ENCODE measurements at regions not wholly inside any gene's neighbourhood (a gene's known extent, or its start where the extent isn't known, plus 50 kb on each side); places are given as distances from the start of the nearest gene placed in this dataset.

- Mint-ChIP-seq H3K9me3 (ENCODE audit: unreplicated experiment) (no peaks in the 10 kb centered on the region), H3K36me3 (ENCODE audit: low read depth, unreplicated experiment) (no peaks in the 10 kb centered on the region), H3K27me3 (ENCODE audit: unreplicated experiment) (no peaks in the 10 kb centered on the region), H3K4me3 (ENCODE audit: unreplicated experiment) (no peak overlapping the region), H3K27ac (ENCODE audit: unreplicated experiment) (no peak overlapping the region), H3K4me1 (ENCODE audit: unreplicated experiment) (peaks cover 2% of the 10 kb centered on the region)
- DNase-seq (ENCODE audit: low spot score) = no peak
- TF ChIP-seq, protein P1, sequence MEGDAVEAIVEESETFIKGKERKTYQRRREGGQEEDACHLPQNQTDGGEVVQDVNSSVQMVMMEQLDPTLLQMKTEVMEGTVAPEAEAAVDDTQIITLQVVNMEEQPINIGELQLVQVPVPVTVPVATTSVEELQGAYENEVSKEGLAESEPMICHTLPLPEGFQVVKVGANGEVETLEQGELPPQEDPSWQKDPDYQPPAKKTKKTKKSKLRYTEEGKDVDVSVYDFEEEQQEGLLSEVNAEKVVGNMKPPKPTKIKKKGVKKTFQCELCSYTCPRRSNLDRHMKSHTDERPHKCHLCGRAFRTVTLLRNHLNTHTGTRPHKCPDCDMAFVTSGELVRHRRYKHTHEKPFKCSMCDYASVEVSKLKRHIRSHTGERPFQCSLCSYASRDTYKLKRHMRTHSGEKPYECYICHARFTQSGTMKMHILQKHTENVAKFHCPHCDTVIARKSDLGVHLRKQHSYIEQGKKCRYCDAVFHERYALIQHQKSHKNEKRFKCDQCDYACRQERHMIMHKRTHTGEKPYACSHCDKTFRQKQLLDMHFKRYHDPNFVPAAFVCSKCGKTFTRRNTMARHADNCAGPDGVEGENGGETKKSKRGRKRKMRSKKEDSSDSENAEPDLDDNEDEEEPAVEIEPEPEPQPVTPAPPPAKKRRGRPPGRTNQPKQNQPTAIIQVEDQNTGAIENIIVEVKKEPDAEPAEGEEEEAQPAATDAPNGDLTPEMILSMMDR (IDR thresholded peaks at IDR 0.05; ENCODE audit: unreplicated experiment) = no peak
These were observed 73.8 kb downstream of the SLC25A46 start for GRCh38 chr5:110812639-110813038.

- DNase-seq (ENCODE audit: low spot score) = no peak
- no peak overlapping the region for H3K4me3 Mint-ChIP-seq (ENCODE audit: unreplicated experiment)
- H3K27ac Mint-ChIP-seq (ENCODE audit: unreplicated experiment) = no peak overlapping the region
- peaks cover 2% of the 10 kb centered on the region for H3K4me1 Mint-ChIP-seq (ENCODE audit: unreplicated experiment)
- no peaks in the 10 kb centered on the region for H3K9me3 Mint-ChIP-seq (ENCODE audit: unreplicated experiment)
- TF ChIP-seq, protein P1 (IDR thresholded peaks at IDR 0.05; ENCODE audit: unreplicated experiment) = no peak
- H3K36me3 Mint-ChIP-seq (ENCODE audit: low read depth, unreplicated experiment) = no peaks in the 10 kb centered on the region
- H3K27me3 Mint-ChIP-seq (ENCODE audit: unreplicated experiment) = no peaks in the 10 kb centered on the region
These were observed 77.3 kb downstream of the SLC25A46 start for GRCh38 chr5:110815916-110816605.

- H3K9me3 Mint-ChIP-seq (ENCODE audit: unreplicated experiment) = no peaks in the 10 kb centered on the region
- TF ChIP-seq, protein P1 (IDR thresholded peaks at IDR 0.05; ENCODE audit: unreplicated experiment) = no peak
- no peaks in the 10 kb centered on the region for H3K36me3 Mint-ChIP-seq (ENCODE audit: low read depth, unreplicated experiment)
- no peak overlapping the region for H3K4me3 Mint-ChIP-seq (ENCODE audit: unreplicated experiment)
- no peaks in the 10 kb centered on the region for H3K27me3 Mint-ChIP-seq (ENCODE audit: unreplicated experiment)
- H3K27ac Mint-ChIP-seq (ENCODE audit: unreplicated experiment) = no peak overlapping the region
- H3K4me1 Mint-ChIP-seq (ENCODE audit: unreplicated experiment) = peaks cover 2% of the 10 kb centered on the region
- no peak for DNase-seq (ENCODE audit: low spot score)
These were observed 78.7 kb downstream of the SLC25A46 start for GRCh38 chr5:110817459-110817858.

DNA sequence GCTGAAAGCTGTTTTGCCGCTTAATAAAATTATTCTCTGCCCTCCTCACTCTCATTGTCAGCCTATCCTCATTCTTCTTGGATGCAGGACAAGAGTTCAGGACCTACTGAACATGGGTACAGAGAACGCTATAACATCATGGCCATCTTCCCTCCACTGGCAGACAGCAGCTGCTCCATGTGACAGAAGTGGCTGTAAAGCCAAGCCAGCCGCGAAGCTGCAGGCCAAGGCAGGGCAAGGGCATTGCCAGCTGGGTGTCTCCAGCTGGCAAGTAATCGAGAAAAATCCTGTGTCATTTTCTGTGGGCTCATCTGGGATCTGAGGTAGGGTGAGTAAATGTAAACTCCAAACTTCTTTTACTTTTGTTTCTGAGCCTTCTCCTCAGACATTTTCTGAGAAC, 84.8 kb downstream of the SLC25A46 start:
- TF ChIP-seq, protein P1 (IDR thresholded peaks at IDR 0.05; ENCODE audit: unreplicated experiment) = no peak
- H3K9me3 Mint-ChIP-seq (ENCODE audit: unreplicated experiment) = peaks cover 13% of the 10 kb centered on the region
- H3K27me3 Mint-ChIP-seq (ENCODE audit: unreplicated experiment) = no peaks in the 10 kb centered on the region
- H3K4me3 Mint-ChIP-seq (ENCODE audit: unreplicated experiment) = no peak overlapping the region
- no peak for DNase-seq (ENCODE audit: low spot score)
- no peaks in the 10 kb centered on the region for H3K4me1 Mint-ChIP-seq (ENCODE audit: unreplicated experiment)
- H3K27ac Mint-ChIP-seq (ENCODE audit: unreplicated experiment) = no peak overlapping the region
- H3K36me3 Mint-ChIP-seq (ENCODE audit: low read depth, unreplicated experiment) = peaks cover 7% of the 10 kb centered on the region

DNA sequence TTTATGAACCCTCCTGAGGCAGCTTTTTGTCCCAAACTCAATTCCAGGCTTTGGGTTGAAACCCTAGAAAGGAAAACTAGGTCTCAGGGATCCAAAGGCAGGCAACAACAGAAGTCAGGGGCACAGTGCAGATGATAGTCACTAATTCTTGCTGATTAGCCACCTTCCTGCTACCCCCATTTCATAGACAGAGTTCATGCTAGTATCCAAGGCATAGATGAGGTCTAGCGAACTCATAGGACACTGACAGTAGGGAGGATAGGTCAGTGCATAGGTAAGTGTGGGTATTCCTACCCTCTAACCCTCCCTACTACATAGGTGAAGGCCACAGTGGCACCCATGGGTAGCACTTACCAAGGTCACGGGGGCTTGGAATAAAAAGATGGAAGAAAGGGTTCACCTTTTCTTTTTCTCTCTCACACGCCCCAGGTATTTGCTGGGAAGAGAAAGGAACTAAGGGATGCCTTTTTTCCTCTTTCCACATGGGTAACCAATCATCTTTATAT, 86.2 kb downstream of the SLC25A46 start:
- Mint-ChIP-seq H3K36me3 (ENCODE audit: low read depth, unreplicated experiment) (peaks cover 7% of the 10 kb centered on the region), H3K4me1 (ENCODE audit: unreplicated experiment) (no peaks in the 10 kb centered on the region), H3K9me3 (ENCODE audit: unreplicated experiment) (peaks cover 13% of the 10 kb centered on the region), H3K4me3 (ENCODE audit: unreplicated experiment) (no peak overlapping the region), H3K27me3 (ENCODE audit: unreplicated experiment) (no peaks in the 10 kb centered on the region), H3K27ac (ENCODE audit: unreplicated experiment) (no peak overlapping the region)
- TF ChIP-seq, protein P1 (IDR thresholded peaks at IDR 0.05; ENCODE audit: unreplicated experiment) = no peak
- DNase-seq (ENCODE audit: low spot score) = no peak

All from endothelial cell (in vitro differentiated cells).